ENCODE measurements at regions not wholly inside any gene's neighbourhood (a gene's known extent, or its start where the extent isn't known, plus 50 kb on each side); places are given as distances from the start of the nearest gene placed in this dataset.

DNA sequence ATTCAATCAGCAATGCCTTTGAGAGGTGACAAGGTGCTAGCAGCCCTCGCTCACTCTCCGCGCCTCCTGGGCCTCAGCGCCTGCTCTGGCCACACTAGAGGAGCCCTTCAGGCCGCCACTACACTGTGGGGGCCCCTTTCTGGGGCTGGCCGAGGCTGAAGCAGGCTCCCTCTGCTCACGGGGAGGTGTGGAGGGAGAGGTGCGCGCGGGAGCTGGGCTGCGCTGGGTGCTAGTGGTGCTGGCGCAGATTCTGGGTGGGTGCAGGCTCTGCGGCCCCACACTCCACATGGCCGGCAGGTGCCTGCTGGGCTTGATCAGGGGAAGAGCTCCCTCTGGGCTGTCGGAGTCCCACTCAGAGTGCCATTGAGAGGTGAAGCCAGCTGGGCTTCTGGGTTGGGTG is 351.0 kb downstream of the GASK1B start:
- no peak overlapping the region for H3K4me3 ChIP-seq (ENCODE audit: control insufficient read depth, low read depth, low read length)
- no peak for DNase-seq (ENCODE audit: low read depth)
- TF ChIP-seq, protein P1, sequence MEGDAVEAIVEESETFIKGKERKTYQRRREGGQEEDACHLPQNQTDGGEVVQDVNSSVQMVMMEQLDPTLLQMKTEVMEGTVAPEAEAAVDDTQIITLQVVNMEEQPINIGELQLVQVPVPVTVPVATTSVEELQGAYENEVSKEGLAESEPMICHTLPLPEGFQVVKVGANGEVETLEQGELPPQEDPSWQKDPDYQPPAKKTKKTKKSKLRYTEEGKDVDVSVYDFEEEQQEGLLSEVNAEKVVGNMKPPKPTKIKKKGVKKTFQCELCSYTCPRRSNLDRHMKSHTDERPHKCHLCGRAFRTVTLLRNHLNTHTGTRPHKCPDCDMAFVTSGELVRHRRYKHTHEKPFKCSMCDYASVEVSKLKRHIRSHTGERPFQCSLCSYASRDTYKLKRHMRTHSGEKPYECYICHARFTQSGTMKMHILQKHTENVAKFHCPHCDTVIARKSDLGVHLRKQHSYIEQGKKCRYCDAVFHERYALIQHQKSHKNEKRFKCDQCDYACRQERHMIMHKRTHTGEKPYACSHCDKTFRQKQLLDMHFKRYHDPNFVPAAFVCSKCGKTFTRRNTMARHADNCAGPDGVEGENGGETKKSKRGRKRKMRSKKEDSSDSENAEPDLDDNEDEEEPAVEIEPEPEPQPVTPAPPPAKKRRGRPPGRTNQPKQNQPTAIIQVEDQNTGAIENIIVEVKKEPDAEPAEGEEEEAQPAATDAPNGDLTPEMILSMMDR (IDR thresholded peaks at IDR 0.05; ENCODE audit: control insufficient read depth, insufficient read depth, low read depth, low read length, missing control alignments): no peak

DNA sequence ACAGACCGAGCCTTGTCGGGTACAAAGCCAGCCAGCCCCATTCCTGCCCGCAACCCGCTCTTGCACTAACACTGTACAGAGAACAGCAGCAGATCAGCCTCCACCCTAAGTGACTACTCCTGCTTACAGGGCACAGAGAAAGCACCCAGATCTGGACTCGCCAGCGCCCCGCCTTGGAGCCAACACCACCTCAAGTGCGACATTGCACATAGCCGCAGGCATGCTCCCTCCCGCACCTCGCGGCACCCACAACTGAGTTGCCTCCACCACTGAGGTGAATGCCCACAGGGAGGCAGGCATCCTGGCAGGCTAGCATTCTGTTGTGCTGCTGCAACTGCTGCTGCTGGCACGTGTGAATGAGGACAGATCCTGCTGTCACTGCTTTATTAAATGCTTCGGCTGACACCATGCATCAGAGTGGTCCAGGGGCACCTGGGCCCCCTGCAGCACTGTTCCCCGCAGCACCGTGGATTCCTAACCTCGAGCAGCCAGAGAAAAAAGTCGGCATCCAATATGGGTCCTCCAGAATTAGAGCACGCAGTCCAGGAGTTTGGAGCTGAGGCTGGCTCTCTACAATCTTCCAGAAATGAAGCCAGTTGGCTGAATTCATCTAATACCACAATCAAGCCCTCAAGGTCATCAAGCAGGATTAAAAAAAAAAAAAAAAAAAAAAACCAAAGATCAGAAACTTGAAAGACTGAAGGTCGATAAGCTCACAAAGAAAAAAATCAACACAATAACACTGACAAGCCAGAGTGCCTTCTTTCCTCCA is 352.9 kb downstream of the GASK1B start:
- TF ChIP-seq, protein P1 (IDR thresholded peaks at IDR 0.05; ENCODE audit: control insufficient read depth, insufficient read depth, low read depth, low read length, missing control alignments): no peak
- no peak for DNase-seq (ENCODE audit: low read depth)
- H3K4me3 ChIP-seq (ENCODE audit: control insufficient read depth, low read depth, low read length): no peak overlapping the region

DNA sequence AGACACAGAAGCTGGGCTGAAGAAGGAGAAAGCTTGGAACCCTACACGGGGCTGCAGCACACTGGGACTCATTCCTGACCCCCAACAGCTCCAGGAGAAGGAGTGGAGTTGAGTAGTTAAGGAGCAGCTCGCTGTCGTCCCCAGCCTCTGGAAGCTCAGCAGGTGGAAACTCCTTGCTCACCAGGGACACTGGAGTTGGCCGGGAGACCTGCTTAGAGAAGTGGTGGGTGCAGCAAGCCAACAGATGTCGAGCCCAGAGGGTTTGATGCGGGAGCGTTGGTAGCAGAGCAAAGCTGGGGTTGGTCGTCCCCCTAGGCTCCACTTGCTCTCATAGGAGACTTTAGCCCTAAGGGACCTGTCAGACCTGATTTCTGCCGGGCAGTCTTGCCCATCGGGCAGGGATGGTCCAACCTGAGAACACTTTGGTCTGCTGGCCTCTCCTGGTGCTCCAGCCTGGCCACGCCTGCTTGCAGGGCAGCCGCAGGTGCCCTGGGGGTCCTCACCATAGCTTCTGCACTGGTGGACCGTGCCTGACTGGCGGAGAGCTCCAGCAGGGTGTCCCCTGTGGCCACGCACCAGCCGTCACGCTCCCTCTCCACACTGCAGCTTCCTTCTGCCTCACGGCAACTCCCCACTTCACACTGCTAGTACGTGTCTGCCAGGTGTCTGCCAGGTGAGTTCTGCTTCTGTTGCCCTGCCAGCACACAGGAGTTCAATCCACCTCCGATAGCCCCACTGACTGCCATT is 353.7 kb downstream of the GASK1B start:
- no peak for DNase-seq (ENCODE audit: low read depth)
- TF ChIP-seq, protein P1 (IDR thresholded peaks at IDR 0.05; ENCODE audit: control insufficient read depth, insufficient read depth, low read depth, low read length, missing control alignments): no peak
- no peak overlapping the region for H3K4me3 ChIP-seq (ENCODE audit: control insufficient read depth, low read depth, low read length)

DNA sequence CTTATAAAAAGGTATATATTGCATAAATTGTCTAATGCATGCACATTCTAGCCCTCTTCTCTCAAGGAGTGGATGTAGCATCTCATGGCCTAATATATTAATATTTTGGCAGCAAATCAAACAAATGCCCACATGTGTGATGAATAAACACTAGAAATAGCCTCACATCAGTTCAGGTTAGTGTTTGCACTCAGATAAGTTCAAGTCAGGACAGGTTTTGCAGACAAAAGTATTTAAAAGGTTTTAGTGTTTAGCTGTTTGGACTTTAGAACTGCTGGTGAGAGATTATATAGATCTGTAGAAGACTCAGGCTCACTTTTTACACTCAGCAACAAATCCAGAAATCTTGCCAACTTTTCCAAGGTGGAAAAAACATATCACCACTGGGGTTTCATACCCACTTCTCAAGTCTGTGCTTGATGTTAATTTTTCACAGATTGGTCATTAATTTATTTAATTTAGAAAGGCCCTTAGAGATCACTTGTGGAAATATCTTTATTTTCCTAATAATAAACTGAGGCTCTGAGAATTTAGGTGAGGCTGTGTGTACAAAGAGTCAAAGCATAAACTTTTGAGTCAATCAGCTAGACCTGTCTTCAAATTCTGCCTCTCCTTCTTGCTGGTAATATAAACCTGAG is 362.6 kb downstream of the GASK1B start:
- DNase-seq (ENCODE audit: low read depth): no peak
- H3K4me3 ChIP-seq (ENCODE audit: control insufficient read depth, low read depth, low read length): no peak overlapping the region
- TF ChIP-seq, protein P1 (IDR thresholded peaks at IDR 0.05; ENCODE audit: control insufficient read depth, insufficient read depth, low read depth, low read length, missing control alignments): no peak

DNA sequence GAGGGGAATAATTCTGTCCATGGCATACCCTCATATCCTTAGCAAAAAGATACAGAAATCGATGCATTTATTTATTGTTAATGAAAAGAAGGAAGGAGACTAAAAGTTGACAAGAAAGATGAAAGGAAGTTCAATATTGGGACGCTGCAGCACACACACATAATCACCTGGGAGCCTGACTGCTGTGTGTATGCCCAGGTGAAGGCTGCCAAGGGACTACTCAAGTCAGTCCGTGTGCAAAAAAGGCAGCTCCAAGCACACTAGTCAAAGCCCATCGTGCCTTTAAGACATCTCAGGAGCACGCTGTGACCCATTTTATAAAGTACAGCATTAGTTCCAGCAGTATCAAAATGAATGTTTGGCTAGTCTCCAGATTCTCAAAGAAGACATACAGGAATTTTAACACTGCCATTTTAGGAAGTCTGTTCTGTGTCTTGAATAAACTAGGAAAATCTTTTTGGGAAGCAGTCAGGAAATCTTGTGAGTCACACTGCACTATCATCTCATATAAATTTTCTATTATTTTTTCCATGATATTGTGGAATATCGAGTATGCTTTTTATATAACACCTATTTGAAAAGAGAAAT is 363.9 kb downstream of the GASK1B start:
- TF ChIP-seq, protein P1 (IDR thresholded peaks at IDR 0.05; ENCODE audit: control insufficient read depth, insufficient read depth, low read depth, low read length, missing control alignments): no peak
- no peak for DNase-seq (ENCODE audit: low read depth)
- H3K4me3 ChIP-seq (ENCODE audit: control insufficient read depth, low read depth, low read length): no peak overlapping the region

- DNase-seq (ENCODE audit: low read depth): no peak
- TF ChIP-seq, protein P1 (IDR thresholded peaks at IDR 0.05; ENCODE audit: control insufficient read depth, insufficient read depth, low read depth, low read length, missing control alignments): no peak
- no peak overlapping the region for H3K4me3 ChIP-seq (ENCODE audit: control insufficient read depth, low read depth, low read length)
Observed at GRCh38 chr4:157806184-157806583, 366.6 kb downstream of the GASK1B start.
